ENCODE measurements at regions not wholly inside any gene's neighbourhood (a gene's known extent, or its start where the extent isn't known, plus 50 kb on each side); places are given as distances from the start of the nearest gene placed in this dataset.

- H3K27me3 ChIP-seq = no peaks in the 10 kb centered on the region
- TF ChIP-seq EP300 (IDR thresholded peaks at IDR 0.05) (no peak), POLR2A (IDR thresholded peaks at IDR 0.05) (no peak)
- TF ChIP-seq, protein P1, sequence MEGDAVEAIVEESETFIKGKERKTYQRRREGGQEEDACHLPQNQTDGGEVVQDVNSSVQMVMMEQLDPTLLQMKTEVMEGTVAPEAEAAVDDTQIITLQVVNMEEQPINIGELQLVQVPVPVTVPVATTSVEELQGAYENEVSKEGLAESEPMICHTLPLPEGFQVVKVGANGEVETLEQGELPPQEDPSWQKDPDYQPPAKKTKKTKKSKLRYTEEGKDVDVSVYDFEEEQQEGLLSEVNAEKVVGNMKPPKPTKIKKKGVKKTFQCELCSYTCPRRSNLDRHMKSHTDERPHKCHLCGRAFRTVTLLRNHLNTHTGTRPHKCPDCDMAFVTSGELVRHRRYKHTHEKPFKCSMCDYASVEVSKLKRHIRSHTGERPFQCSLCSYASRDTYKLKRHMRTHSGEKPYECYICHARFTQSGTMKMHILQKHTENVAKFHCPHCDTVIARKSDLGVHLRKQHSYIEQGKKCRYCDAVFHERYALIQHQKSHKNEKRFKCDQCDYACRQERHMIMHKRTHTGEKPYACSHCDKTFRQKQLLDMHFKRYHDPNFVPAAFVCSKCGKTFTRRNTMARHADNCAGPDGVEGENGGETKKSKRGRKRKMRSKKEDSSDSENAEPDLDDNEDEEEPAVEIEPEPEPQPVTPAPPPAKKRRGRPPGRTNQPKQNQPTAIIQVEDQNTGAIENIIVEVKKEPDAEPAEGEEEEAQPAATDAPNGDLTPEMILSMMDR (IDR thresholded peaks at IDR 0.05) = no peak
- WGBS, 3 donors = 49 to 59% (median 50%) methylated on average over 4 of the region's 4 CpGs
- intact Hi-C loops (cut with DNase I) = no loop called here
- H3K36me3 ChIP-seq = no peaks in the 10 kb centered on the region
- H3K4me3 ChIP-seq = no peak overlapping the region
- H3K9me3 ChIP-seq = no peaks in the 10 kb centered on the region
- no peak overlapping the region for H3K27ac ChIP-seq
- no peaks in the 10 kb centered on the region for H3K4me1 ChIP-seq (ENCODE audit: insufficient read depth)
- DNase-seq = no peak
Observed at GRCh38 chr12:88299567-88300101, 157.5 kb downstream of the TMTC3 start.

DNA sequence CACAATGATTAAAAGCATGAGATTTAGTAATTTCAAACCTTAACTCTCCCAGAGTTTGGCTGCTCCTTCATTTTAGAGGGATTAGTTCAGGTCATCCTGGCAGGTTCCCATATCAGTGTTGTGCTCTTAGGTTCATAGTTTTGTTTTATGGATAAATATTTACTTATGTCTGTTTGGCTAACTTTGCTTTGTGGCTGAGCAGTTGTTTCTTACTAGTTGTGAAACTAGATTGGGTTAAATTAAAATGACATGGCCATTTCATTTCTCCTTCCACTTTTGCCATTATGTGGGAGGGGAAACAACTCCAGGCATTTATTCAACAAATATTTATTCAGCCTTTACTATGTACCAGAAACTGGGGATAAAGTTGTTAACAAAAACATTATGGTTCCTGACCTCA is 158.8 kb downstream of the TMTC3 start:
- no peak for DNase-seq
- no peak overlapping the region for H3K27ac ChIP-seq
- no peaks in the 10 kb centered on the region for H3K36me3 ChIP-seq
- H3K4me1 ChIP-seq (ENCODE audit: insufficient read depth) = no peaks in the 10 kb centered on the region
- TF ChIP-seq, protein P1 (IDR thresholded peaks at IDR 0.05) = no peak
- TF ChIP-seq POLR2A (IDR thresholded peaks at IDR 0.05) = no peak
- TF ChIP-seq EP300 (IDR thresholded peaks at IDR 0.05) = no peak
- H3K4me3 ChIP-seq = no peak overlapping the region
- no peaks in the 10 kb centered on the region for H3K27me3 ChIP-seq
- no peaks in the 10 kb centered on the region for H3K9me3 ChIP-seq
- intact Hi-C loops (cut with DNase I) = no loop called here

GRCh38 chr12:88303335-88303734 is 161.2 kb downstream of the TMTC3 start:
- Histone ChIP-seq H3K4me1 (ENCODE audit: insufficient read depth) (no peaks in the 10 kb centered on the region), H3K9me3 (no peaks in the 10 kb centered on the region), H3K27me3 (no peaks in the 10 kb centered on the region), H3K27ac (no peak overlapping the region), H3K4me3 (no peak overlapping the region), H3K36me3 (no peaks in the 10 kb centered on the region)
- TF ChIP-seq, protein P1 (IDR thresholded peaks at IDR 0.05) = no peak
- intact Hi-C loops (cut with DNase I) = no loop called here
- no peak for DNase-seq
- WGBS, 3 donors = 90 to 93% (median 92%) methylated on average over 1 of the region's 1 CpG

DNA sequence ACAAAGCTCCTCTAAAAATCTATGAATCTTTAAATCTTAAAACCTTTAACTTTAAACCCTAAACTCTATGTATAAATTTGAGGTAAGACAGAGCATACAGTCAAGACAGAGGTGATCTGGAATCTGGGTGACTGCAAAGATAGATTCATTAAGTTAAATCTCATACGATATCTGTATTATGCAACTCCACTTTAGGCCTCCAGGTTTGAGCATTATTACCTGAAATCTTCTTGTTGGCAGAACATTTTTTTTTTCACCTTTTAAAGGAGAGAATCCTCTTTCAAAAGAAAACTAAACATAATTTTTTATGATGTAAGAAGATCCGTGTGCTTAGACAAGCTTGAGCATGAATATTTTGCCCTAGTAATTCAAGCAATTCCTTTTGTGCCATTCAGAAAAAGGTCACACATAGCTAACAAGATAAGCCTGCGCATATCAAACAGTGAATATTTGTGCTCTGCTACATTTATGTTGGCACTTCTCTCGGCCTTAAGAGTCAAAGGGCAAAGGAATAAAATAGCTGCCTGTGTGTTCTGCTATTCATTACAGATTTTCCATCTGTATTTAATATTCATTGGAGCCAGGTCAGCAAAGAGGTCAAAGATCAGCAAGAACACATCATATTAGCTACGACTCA is 163.3 kb downstream of the TMTC3 start:
- no peak overlapping the region for H3K4me3 ChIP-seq
- no peaks in the 10 kb centered on the region for H3K9me3 ChIP-seq
- H3K27ac ChIP-seq = no peak overlapping the region
- H3K36me3 ChIP-seq = no peaks in the 10 kb centered on the region
- TF ChIP-seq, protein P1 (IDR thresholded peaks at IDR 0.05) = no peak
- TF ChIP-seq EP300 (IDR thresholded peaks at IDR 0.05) (no peak), POLR2A (IDR thresholded peaks at IDR 0.05) (no peak)
- no peaks in the 10 kb centered on the region for H3K4me1 ChIP-seq (ENCODE audit: insufficient read depth)
- DNase-seq = no peak
- intact Hi-C loops (cut with DNase I) = no loop called here
- no peaks in the 10 kb centered on the region for H3K27me3 ChIP-seq
- 42 to 57% (median 56%) methylated on average over 5 of the region's 5 CpGs for WGBS, 3 donors
